Fibroblast of villous mesenchyme (primary cell): ENCODE measurements at regions not wholly inside any gene's neighbourhood (a gene's known extent, or its start where the extent isn't known, plus 50 kb on each side); places are given as distances from the start of the nearest gene placed in this dataset.

Experiments used
- DNase-seq: peaks from one replicate; pipeline ENCODE4 v3.0.0-alpha.2; 2010; ENCODE audit warnings: low read depth
- H3K4me3 ChIP-seq: 2 replicates; pipeline ENCODE4 v1.5.1; 2011; ENCODE audit warnings: low read depth, mild to moderate bottlenecking, low read length
- CTCF ChIP-seq: IDR thresholded peaks from 2 replicates; pipeline ENCODE4 v1.5.1; 2012; ENCODE audit warnings: low read depth, mild to moderate bottlenecking, low read length; ENCODE audit not compliant: insufficient read depth

DNA sequence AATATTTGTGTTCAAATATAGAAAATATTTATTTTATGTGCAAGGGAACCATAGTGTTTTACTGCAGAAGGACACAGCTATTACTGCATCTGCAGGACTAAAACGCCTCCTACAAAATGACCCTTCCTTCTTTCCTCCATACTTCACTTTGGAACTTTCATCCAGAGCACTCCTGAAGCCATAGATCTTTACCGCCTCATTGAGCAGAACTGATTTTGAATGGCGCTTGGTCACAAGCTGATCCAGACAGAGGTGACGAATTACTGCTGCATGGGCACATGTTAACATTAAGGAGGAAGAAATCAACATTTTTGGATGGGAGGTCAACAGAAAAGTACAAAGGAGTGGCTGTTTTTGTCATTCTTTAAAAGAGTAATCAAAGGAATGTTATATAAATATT, 931.6 kb downstream of the NCAM2 start:
- no peak for DNase-seq
- no peak for TF ChIP-seq CTCF
- no peak overlapping the region for H3K4me3 ChIP-seq

- no peak overlapping the region for H3K4me3 ChIP-seq
- no peak for TF ChIP-seq CTCF
- no peak for DNase-seq
These were observed 954.4 kb downstream of the NCAM2 start for GRCh38 chr21:21952566-21952965.

DNA sequence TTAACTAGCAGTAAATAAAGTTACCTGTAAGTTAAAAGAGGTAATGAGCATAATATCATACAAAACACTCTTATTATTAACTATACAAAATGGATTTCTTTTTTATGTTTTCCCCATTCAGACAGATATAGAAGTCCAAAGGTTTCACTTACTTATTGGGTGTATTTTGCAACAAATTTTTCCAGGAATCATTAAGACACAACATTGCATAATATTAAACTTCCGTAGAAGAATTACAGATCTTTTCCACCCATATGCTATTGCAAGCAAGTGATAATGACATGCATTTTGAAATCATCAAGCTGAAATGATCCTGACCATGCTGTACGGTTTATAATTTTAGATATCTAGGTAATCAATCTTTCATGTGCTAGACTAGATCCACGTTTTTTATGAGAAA, 957.0 kb downstream of the NCAM2 start:
- DNase-seq = no peak
- no peak overlapping the region for H3K4me3 ChIP-seq
- no peak for TF ChIP-seq CTCF

GRCh38 chr21:21957490-21957889, 959.3 kb downstream of the NCAM2 start:
- TF ChIP-seq CTCF = no peak
- no peak overlapping the region for H3K4me3 ChIP-seq
- no peak for DNase-seq

- no peak overlapping the region for H3K4me3 ChIP-seq
- TF ChIP-seq CTCF = no peak
- DNase-seq = no peak
These were observed 965.7 kb downstream of the NCAM2 start for GRCh38 chr21:21963911-21964310.

DNA sequence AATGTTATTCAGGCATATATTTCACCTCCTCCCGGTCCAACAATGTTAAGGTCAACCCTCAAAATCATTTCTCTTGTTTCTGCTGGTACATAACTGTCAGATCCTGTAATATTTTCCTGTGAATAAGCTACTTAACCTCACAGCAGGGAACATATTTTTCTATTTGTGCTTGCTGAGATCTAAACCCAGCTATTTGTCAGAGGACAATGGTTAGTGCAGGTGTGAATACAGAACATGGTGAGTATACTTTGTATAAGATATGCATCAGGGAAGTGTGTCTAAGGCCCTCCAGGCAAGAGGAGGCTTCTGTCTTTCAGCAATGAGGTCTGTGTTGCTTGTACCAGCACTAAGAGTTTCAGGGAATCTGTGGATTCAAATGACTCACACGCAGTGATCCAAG, 970.6 kb downstream of the NCAM2 start:
- H3K4me3 ChIP-seq = no peak overlapping the region
- DNase-seq = no peak
- TF ChIP-seq CTCF = no peak

GRCh38 chr21:21969211-21969610, 971.0 kb downstream of the NCAM2 start:
- no peak overlapping the region for H3K4me3 ChIP-seq
- DNase-seq = no peak
- TF ChIP-seq CTCF = no peak
